ENCODE measurements at regions not wholly inside any gene's neighbourhood (a gene's known extent, or its start where the extent isn't known, plus 50 kb on each side); places are given as distances from the start of the nearest gene placed in this dataset.

DNA sequence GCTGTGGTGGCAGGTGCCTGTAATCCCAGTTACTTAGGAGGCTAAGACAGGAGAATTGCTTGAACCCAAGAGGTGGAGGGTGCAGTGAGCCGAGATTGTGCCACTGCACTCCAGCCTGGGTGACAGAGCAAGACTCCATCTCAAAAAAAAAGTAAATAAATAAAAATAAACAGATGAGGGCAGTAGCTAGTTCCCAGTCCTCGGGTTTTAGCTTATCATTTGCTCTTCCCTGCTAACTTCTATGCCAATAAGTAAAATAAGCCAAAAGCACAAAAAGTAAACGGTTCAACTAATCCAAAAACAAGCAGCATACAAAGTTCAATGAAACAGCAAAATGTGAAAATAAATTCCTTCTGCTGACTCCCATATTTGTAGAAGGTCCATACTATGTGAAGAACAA, 133.0 kb upstream of the TMCC3 start:
- no peak for DNase-seq
- no peak for ATAC-seq

DNA sequence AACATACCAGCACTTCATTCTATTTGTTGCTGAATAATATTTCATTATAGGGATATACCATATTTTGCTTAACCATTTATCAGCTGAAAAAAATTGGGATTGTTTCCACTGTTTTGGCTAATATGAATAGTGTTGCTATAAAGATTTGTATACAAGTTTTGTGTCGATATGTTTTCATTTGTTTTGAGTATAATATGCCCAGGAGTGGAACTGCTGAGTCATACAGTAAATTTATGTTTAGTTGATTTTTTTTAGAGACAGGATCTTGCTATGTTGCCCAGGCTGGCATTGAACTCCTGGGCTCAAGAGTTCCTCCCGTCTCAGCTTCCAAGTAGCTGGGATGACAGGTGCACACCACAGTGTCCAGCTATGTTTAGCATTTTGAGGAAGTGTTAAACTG, 131.5 kb upstream of the TMCC3 start:
- ATAC-seq: no peak

DNA sequence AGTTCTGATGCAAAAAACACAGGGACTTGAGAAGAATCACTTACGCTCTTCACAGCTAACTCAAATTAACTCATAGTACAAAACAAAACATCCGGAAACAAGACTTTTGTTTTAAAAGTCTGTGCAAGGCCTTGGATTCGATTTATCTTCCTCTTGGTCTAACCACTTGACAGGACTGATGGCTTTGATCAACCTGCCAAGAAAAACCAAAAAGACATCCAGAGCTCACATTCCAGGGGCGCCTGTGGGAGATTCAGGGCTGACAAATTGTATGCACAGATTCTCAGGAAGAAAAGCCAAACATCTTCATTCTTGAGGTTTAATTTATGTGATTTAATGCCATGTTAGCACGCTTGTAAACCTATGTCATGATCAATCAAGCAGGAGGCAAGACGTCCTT, 129.1 kb upstream of the TMCC3 start:
- DNase-seq: no peak

More for the DNA sequence above, 131.5 kb upstream of the TMCC3 start:
- DNase-seq: no peak

DNA sequence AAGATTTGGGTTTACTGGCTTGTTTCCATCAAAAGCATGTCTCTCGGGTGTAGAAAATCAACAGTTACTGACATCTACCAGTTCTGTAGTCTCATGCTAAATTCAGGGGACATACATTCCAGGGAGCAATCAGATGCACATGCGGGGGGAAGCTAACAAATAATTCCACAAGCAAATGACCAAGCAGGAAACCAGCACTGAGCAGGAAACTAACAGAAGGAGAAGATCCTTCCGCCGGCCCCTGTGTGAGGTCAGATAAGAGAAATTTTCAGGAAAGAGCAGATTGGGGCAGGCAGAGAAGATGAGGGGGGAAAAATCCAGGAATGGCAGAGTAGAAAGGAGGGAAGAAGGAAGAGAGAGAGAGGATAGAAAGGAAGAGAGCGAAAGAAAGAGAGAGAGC, 127.6 kb upstream of the TMCC3 start:
- ATAC-seq (no peak), DNase-seq (no peak)

More for the DNA sequence above, 129.1 kb upstream of the TMCC3 start:
- ATAC-seq: no peak

DNA sequence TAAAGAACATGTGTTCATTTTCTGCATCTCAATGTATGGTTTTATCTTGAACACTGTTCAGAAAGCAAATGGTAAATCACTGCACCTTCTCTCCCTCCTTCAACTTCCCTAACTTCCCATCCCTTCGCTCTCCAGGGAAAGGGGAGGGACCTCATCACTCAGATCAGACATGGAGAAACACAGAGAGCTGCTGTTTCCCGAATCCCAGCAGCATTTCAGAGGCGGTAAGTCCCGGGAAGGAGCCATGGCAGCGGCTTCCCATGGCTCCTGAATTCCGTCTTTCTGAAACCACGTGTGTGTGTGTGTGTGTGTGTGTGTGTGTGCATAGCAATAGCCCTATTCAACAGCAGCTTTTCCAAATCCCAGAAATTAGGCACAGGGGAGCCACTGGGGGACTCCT, 125.4 kb upstream of the TMCC3 start:
- no peak for ATAC-seq
- DNase-seq: no peak

DNA sequence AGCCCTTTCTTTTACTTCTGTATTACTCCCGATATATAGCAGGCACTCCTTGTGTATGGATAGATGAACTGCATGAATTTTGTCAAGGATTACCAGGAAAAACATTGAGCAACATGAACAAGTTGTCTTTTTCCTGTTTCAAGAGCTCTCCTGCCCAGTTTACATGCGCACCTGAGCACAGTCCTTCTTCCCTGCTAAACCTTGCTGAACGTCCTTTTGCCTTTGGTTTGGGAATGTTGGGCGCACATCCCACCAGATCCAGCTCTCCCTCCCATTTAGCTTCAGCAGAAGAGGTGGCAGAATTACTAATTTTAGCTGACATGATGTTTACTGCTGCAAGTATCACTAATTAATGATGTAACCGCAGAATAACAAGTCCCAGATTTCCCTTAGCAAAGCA, 121.4 kb upstream of the TMCC3 start:
- ATAC-seq (no peak), DNase-seq (no peak)

DNA sequence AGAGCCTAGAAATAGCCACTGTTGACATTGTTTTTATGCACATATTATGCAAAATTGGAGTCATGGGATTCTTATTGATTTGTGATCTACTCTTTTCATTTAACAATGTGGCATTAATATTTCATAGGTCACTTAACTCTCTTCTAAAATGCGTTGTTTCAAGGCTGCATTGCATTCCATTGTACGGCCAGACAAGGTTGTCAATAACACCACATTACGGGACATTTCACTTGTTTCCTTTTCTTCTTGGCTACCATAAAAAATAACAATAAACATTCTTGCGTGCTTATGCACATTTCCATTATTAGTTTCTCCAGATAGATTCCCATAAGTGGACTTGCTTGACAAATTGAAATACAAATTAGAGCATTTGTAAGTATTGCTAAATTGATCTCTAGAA, 120.8 kb upstream of the TMCC3 start:
- no peak for ATAC-seq
- no peak for DNase-seq

DNA sequence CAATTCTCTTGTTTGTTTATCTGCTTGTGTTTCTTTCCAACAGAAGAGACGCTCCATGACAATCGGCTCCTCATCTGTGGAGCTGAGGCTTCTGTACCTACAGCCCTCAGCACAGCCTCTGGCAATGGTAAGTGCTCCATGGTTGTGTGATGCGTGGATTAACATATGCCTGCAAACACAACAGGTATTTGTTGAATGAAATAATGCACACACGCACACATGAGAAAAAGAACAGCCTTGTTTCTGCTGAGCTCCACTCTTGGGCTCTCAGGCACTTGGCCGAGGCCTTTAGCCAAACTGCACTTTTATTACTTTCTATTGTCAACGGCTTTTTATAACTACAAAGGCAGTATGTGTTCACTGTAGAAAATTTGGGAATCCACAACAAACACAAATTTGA, 120.4 kb upstream of the TMCC3 start:
- DNase-seq (no peak), ATAC-seq (no peak)

DNA sequence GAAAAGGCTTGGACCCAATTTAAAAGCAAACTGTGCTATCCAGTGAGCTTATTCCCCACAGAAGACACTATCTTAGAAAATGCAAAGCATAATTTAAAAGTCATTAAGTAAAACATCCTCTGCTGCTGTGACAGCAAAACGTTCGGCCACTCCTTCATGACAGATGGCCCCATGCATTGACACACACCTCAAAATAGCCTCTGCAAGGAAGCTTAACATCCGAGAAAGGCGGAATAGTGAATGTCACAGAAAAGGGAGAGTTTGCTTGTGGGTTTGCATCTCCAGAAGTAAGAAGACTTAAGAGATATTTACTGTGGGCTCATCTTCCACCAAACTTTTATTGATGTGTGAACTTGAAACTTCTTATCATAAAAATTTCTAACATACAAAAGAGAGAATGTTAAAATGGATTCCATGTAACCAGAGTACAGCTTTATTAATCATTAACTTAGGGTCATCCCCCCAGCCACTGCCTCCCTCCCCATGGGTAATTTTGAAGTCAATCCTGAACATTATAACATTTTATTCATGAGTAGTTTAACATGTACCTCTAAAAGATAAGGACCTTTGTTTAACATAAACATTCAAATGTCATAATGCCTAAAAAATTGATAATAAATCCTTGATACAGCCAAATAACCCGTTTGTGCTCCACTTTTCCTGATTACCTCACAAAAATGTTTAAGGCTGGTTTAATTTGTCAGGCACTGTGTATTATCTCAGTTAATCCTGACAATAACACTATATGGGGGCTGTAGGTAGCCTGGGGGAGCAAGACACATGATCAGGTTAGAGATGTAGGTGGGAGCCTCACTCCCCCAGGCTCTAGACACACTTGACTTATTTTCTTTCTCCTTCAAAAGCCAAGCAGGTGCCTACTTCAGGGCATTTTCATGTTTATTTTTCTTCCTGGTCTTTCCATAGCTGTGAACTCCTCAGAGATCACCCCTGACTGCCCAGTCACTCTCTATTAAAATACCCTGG, 119.7 kb upstream of the TMCC3 start:
- ATAC-seq: no peak
- no peak for DNase-seq

DNA sequence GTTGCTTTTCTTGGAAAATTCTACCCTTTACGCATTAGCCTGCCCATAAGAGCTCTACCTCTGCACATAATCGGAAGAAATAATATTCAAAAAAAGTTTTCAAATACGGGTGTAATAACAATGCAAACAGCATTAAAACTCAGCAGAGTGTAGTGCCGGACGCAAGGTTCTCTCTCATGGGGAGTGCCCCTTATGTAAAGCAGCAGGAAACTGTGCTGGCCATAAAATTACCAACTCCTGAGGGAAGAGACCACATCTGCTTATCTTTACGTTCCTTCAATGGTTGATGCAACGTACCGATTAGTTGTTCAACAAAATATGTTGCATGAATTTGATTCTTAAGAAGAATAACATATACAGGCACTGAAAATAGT, 118.7 kb upstream of the TMCC3 start:
- DNase-seq (no peak), ATAC-seq (peak; percentile 63)

DNA sequence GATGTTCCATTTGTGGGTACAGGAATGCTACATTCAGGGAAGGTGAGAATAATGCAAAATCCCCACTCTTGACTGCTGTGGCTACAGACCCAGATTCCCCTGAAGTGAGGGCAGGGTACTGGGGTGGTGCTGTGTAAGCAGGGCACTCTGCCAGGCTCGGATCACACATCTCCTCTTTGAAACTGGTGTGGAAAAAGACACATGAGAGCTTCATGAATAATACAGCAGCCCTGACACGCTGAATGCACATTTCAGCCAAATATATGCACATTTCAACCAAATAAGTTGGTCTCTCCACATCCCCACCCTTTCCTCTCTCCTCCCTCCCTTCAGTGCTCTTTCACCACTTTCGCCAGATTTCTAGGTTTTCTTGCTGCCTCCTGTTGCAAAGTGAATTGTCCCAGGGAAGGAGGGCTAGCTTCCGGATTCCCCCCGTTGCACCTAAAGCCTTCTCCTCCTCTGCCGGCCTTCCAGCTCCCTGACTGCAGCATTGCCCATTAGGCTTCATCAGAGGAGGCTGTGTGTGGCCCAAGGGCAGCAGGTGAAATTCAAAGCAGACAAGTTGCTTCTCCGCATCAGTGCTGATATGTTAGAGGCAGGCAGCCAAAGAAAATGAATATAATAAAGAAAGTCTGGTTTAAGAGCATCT, 118.2 kb upstream of the TMCC3 start:
- no peak for ATAC-seq
- no peak for DNase-seq

DNA sequence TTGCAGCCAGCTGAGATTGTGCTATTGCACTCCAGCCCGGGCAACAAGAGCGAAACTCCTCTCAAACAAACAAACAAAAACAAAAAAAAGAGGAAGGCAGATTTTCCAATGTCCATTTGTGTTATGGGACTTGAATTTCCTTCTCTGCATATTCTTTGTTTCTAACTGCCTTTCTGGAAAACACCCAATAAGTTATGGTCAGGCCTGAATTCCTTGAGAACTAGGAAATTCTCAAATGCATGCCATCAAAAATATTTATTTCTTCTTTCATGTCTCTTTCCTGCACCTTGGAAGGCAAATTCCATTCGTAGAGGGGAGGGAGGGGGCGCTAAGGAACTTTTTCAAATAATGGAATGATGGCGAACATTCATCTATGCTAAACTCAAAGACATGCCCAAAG, 117.6 kb upstream of the TMCC3 start:
- DNase-seq: no peak
- no peak for ATAC-seq

DNA sequence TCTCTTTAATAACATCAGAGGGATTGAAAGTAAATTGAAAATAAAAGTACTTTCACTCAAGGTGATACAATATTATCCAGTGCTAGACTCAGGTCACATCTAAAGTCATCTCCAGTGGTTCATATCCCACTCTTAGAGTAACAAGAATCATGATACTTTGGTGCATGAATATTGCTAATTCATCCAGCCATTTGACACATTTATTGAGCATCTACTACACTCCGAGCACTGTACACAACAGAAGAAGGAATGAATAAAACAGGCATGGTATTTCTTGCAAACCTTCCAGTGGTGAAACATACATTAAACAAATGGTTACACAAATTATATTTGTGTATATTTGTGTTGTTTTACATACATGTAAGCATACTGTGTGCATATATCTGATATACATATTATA, 116.0 kb upstream of the TMCC3 start:
- no peak for DNase-seq
- no peak for ATAC-seq

DNA sequence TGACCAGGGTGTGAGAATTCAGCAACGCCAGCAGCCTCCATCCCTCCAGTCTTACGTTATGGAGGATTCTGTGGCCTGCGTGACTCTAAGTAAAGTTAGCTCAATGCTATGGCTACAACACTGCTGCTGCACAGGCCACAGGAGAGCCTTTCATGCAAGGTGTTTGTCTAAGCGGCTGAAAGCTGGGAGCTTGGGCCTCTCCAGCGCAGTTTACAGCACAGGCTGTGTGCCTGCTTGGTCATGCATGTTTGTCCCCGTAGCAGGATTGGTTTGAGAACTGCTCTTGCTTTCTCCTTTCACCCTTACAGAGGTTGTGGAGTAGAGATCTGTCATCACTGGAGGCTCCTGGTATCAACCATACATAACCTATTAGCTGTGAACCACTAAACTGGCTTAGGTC, 113.1 kb upstream of the TMCC3 start:
- DNase-seq (no peak), ATAC-seq (no peak)

DNA sequence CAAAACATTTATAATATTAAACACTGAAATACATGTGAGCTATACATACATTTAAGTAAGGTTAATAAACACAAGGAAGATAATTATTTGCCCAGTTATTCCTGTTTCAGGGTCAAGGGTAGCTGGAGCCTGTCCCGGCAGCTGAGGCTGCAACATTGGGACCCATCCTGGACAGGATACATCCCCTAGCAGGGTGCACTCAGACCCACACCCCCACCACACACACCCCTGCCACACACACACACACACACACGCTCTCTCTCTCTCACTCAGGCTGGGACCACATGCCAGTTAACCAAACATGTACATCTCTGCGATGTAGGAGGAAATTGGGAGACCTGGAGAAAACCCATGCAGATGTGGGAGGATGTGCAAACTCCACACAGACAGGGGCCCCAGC, 112.6 kb upstream of the TMCC3 start:
- ATAC-seq (no peak), DNase-seq (no peak)

DNA sequence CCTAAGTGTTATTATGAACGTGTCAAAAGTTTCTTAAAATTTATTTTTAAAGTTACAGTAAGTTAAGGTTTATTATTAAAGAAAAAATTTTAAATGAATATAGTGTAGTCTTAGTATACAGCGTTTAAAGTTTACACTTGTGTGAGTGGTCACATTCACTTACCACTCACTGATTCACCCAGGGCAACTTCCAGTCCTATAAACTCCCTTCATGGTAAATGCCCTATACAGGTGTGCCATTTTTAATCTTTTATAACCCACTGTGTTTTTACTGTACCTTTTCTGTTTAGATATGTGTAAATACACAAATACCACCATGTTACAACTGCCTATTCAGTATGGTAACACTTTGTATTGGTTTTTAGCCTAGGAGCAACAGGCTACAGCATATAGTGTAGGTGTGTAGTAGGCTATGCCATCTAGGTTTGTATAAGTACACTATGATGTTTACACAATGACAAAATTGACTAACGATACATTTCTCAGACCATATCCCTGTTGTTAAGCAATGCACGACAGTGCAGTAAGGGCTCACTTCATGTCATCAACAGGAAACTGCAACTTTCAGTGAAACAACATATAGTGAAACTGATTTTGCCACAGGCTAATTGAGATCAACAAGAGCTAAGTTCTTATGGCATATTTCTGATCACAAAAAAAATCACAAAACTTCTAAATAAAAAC, 112.0 kb upstream of the TMCC3 start:
- no peak for DNase-seq
- ATAC-seq: no peak

DNA sequence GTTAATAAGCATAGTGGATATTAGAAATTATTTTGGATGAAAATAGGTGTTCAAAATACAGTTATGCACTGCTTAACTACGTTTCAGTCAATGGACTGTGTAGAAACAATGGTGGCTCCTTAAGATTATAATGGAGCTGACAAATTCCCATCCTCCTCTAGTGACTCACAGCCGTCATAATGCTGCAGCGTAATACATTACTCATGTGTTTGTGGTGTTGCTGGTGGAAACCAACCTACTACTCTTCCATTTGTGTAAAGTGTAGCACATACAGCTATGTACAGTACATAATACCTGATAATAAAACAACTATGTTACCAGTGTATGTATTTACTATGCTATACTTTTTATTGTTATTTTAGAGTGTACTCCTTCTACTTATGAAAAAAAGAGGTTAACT, 111.2 kb upstream of the TMCC3 start:
- DNase-seq (no peak), ATAC-seq (peak; percentile 83)

DNA sequence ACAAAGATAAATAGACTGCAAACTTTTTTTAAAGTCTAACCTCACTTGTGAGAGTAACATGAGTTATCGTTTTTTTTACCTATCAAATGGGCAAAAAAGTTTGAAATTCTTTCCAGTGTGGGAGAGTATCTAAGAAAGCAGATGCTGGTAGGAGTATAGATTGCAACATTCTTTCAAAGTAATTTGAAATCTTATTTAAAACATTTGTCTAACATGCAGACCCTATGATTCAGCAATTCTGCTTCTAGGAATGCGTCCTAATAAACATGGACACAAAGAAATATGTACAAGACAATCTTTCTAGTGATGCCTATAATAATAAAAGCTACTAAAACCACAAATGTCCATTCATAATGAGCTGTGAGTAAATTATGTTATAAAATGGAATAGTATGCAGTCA, 110.4 kb upstream of the TMCC3 start:
- ATAC-seq (no peak), DNase-seq (no peak)

DNA sequence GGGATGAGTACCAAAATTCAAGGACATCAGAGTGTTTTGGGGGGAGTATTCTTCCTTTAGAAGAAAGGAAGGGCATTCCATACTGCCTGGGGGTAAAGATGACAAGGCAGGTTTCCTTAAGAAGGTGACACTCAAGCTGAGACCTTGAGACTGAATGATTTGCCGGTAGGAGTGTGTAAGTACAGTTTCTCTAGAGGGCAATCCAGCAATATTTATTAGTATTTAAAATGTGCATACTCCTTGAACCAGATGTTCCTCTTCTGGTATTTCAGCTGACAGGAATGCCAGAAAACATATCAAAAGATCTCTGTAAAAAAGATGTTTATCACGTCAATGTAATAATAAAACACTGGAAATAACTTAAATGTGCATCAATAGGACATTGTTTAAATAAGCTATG, 106.4 kb upstream of the TMCC3 start:
- DNase-seq (no peak), ATAC-seq (no peak)

DNA sequence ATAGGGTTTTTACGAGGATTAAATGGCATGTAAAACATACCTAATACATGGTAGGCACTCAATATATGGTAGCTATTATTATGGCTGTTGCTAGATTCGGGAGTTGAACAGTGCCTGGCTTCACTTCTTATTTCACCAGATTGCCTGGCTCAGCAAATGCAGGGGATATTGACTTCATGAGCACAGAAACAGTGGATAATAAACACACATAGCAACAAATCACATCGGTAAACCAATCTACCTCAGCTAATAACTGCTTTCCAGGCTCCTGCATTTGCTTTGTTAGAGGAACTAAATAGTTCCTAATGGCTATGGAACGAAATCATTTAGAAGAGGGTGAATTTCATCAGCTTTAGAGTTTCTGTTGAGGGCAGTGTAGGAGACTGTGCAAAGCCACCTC, 105.2 kb upstream of the TMCC3 start:
- DNase-seq (no peak), ATAC-seq (no peak)

DNA sequence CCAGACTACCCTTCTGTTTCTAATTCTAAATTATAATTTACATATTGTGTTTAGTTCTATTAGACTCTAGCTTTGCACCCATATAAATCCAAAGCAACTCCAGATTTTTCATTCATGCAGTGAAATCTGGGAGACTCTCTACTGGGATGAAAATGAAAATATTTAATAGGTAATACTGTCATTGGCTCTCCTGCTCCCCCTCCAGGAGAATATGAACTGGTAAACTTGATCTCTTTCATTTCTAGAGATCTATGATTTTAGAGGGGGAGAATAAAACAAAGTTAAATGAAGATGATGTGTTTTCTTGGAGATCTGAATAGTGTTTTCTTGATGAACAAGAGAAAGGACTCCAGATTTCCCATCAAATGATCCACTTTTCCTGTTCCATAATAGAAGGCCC, 104.3 kb upstream of the TMCC3 start:
- ATAC-seq: no peak
- no peak for DNase-seq

DNA sequence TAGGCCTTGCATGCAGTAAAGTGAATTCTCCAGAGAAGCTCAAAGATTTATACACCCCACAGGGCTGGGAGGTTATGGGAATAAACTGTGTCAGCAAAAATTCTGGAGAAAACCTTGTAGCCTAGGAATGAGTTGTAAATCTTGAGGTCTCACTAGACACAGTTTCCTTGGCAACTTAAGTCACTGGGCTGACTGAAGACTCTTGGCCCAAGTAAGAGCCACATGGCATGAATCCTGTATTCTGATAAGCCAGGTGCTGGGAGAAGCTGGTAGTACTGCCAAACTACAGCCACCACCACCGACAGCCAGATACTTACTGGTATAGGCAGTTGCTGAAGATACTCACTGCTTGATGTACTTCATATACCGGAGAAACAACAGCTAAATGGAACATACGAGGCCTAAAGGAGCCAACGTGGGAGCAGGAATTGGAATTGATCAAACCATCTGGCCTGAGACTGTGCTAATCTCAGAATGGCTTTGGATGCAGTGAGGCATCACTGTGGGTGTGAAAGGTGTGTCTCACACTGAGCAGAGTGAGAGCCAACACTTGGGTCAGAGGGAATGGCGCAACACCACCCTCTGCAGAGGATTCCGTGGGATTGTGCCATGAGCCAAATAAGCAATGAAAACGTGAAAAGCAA, 102.8 kb upstream of the TMCC3 start:
- ATAC-seq (no peak), DNase-seq (no peak)

DNA sequence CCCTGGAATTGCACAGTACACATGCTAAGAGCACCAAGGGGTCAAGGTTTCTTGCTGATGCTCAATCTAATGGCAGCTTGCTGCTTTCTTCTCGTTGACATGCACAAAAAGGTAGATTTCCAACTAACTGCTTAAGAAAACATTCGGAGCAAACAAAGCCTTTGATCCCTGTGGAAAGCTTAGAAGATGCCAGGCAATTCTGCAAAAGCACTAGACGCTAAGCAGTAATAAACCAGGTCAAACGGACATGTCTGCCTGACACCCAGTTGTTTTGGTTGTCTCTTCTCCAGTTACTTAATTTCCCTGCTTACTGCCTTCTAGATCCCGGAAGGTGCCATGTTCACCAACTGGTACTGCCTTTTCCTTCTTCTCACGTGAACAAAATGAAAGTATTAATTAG, 100.5 kb upstream of the TMCC3 start:
- DNase-seq (no peak), ATAC-seq (no peak)

Data from stimulated activated naive CD8-positive, alpha-beta T cell treated with anti-CD3 and anti-CD28 coated beads, Interleukin-15, Interleukin-2, amounts not matched to agents 100 U/mL and 50 U/mL, for 24 hours (primary cell).